Naive thymus-derived CD4-positive, alpha-beta T cell (primary cell): ENCODE measurements at regions not wholly inside any gene's neighbourhood (a gene's known extent, or its start where the extent isn't known, plus 50 kb on each side); places are given as distances from the start of the nearest gene placed in this dataset.

Experiments
- ATAC-seq: fragments of 150-1000 bp; cut with Tn5 transposase; 2 replicates; pipeline ENCODE4 v1.10.0; 2021; ENCODE audit warnings: mild to moderate bottlenecking, moderate library complexity
- CTCF ChIA-PET: fragments of 350-600 bp; sonication (Branson Sonifier 250); formaldehyde crosslinking; loops from one replicate; lab custom pipeline; 2021; ENCODE audit warnings: antibody characterized with exemption; lab: Charles Lee
- POLR2A ChIA-PET: fragments of 350-600 bp; sonication (Branson Sonifier 250); formaldehyde crosslinking; loops from one replicate; lab custom pipeline; 2021; ENCODE audit warnings: antibody characterized with exemption, inconsistent platforms; lab: Charles Lee
- DNase-seq, 9 donors: peaks; one replicate each; pipeline versions ENCODE4 v3.0.0 to v3.0.0-alpha.2; 2020 to 2022; ENCODE audit warnings: mixed read lengths in 1 of 9
- H3K27ac ChIP-seq: one replicate; pipeline ENCODE4 v1.7.0; 2013; ENCODE audit warnings: mild to moderate bottlenecking, low read depth, low read length, moderate library complexity
- H3K27me3 ChIP-seq, 2 donors: one replicate each; pipeline ENCODE4 v1.7.0; 2013; ENCODE audit warnings: low read length in 2 of 2, mild to moderate bottlenecking in 2 of 2, moderate library complexity in 2 of 2; ENCODE audit not compliant: control insufficient read depth in 2 of 2, insufficient read depth in 2 of 2
- H3K36me3 ChIP-seq, 3 experiments: 1 replicate in 2 of 3; 2 replicates in 1 of 3; pipeline ENCODE4 v1.7.0; 2013; ENCODE audit warnings: low read length in 3 of 3, mild to moderate bottlenecking in 3 of 3, moderate library complexity in 1 of 3; ENCODE audit not compliant: insufficient read depth in 3 of 3, control insufficient read depth in 2 of 3
- H3K4me1 ChIP-seq, 2 donors: one replicate each; pipeline ENCODE4 v1.7.0; 2013; ENCODE audit warnings: low read length in 2 of 2, mild to moderate bottlenecking in 2 of 2, moderate library complexity in 1 of 2; ENCODE audit not compliant: control insufficient read depth in 2 of 2, insufficient read depth in 2 of 2
- H3K4me3 ChIP-seq: 2 replicates; pipeline ENCODE4 v1.7.0; 2013; ENCODE audit warnings: mild to moderate bottlenecking, low read length
- H3K9me3 ChIP-seq, 3 experiments: 1 replicate in 2 of 3; 2 replicates in 1 of 3; pipeline ENCODE4 v1.7.0; 2013; ENCODE audit warnings: low read length in 3 of 3; ENCODE audit not compliant: control insufficient read depth in 2 of 3
- H3K27ac Mint-ChIP-seq, 9 donors: one replicate each; pipeline ENCODE4 v1.8.0; 2020 to 2022; ENCODE audit warnings: mixed read lengths in 9 of 9, mild to moderate bottlenecking in 8 of 9, moderate library complexity in 5 of 9, inconsistent platforms in 2 of 9
- H3K27me3 Mint-ChIP-seq, 5 donors: one replicate each; pipeline ENCODE4 v1.8.0; 2021 to 2022; ENCODE audit warnings: mixed read lengths in 5 of 5, mild to moderate bottlenecking in 1 of 5
- H3K36me3 Mint-ChIP-seq, 5 donors: one replicate each; pipeline ENCODE4 v1.8.0; 2020 to 2022; ENCODE audit warnings: mixed read lengths in 5 of 5, mild to moderate bottlenecking in 3 of 5, inconsistent platforms in 1 of 5
- H3K4me1 Mint-ChIP-seq, 7 donors: one replicate each; pipeline ENCODE4 v1.8.0; 2020 to 2022; ENCODE audit warnings: mixed read lengths in 7 of 7, mild to moderate bottlenecking in 3 of 7, inconsistent platforms in 1 of 7
- H3K4me3 Mint-ChIP-seq, 10 donors: one replicate each; pipeline ENCODE4 v1.8.0; 2020 to 2022; ENCODE audit warnings: mild to moderate bottlenecking in 10 of 10, mixed read lengths in 10 of 10, moderate library complexity in 6 of 10, inconsistent platforms in 2 of 10
- H3K9me3 Mint-ChIP-seq, 11 donors: one replicate each; pipeline ENCODE4 v1.8.0; 2020 to 2022; ENCODE audit warnings: mixed read lengths in 11 of 11, mild to moderate bottlenecking in 4 of 11, inconsistent platforms in 1 of 11, moderate library complexity in 1 of 11
- intact Hi-C, 2 donors: fragments of 100-400 bp; cut with micrococcal nuclease; formaldehyde crosslinking; loops; one replicate each; pipeline ENCODE4 v1.15.1; 2023

- no peaks in the 10 kb centered on the region for H3K4me1 ChIP-seq
- Mint-ChIP-seq H3K27ac (peak overlapping the region in 1 of 9 donors; percentile 19), H3K36me3 (peaks cover 0 to 6% (median 0%) of the 10 kb centered on the region in 5 donors), H3K9me3 (peaks cover 3 to 25% (median 9%) of the 10 kb centered on the region in 11 donors), H3K27me3 (no peaks in the 10 kb centered on the region), H3K4me3 (no peak overlapping the region), H3K4me1 (peaks cover 2 to 14% (median 9%) of the 10 kb centered on the region in 7 donors)
- no peak overlapping the region for H3K4me3 ChIP-seq
- POLR2A ChIA-PET = interaction anchor here (0.7 kb wide), 1 partner anchor 122 kb away, joined by 3 read pairs; no protein-coding TSS in a partner anchor
- no peaks in the 10 kb centered on the region for H3K9me3 ChIP-seq
- CTCF ChIA-PET = no interaction called here
- no peaks in the 10 kb centered on the region for H3K36me3 ChIP-seq
- DNase-seq (no peak), ATAC-seq (no peak)
- H3K27me3 ChIP-seq = no peaks in the 10 kb centered on the region
- intact Hi-C loops = no loop called here
- no peak overlapping the region for H3K27ac ChIP-seq
Measured at GRCh38 chr1:207214453-207214852, 107.0 kb upstream of the CD55 start.

GRCh38 chr1:207217778-207218511 is 103.5 kb upstream of the CD55 start:
- Mint-ChIP-seq H3K4me3 (no peak overlapping the region), H3K9me3 (peaks cover 0 to 13% (median 6%) of the 10 kb centered on the region in 11 donors), H3K4me1 (peaks cover 2 to 14% (median 9%) of the 10 kb centered on the region in 7 donors), H3K36me3 (peaks cover 0 to 6% (median 0%) of the 10 kb centered on the region in 5 donors), H3K27me3 (no peaks in the 10 kb centered on the region), H3K27ac (peak overlapping the region in 1 of 9 donors; percentile 79)
- Histone ChIP-seq H3K4me1 (no peaks in the 10 kb centered on the region), H3K27ac (no peak overlapping the region), H3K4me3 (no peak overlapping the region), H3K9me3 (no peaks in the 10 kb centered on the region), H3K27me3 (no peaks in the 10 kb centered on the region), H3K36me3 (no peaks in the 10 kb centered on the region)
- POLR2A ChIA-PET = no interaction called here
- no peak for DNase-seq
- no peak for ATAC-seq
- CTCF ChIA-PET = no interaction called here
- intact Hi-C loops = no loop called here

DNA sequence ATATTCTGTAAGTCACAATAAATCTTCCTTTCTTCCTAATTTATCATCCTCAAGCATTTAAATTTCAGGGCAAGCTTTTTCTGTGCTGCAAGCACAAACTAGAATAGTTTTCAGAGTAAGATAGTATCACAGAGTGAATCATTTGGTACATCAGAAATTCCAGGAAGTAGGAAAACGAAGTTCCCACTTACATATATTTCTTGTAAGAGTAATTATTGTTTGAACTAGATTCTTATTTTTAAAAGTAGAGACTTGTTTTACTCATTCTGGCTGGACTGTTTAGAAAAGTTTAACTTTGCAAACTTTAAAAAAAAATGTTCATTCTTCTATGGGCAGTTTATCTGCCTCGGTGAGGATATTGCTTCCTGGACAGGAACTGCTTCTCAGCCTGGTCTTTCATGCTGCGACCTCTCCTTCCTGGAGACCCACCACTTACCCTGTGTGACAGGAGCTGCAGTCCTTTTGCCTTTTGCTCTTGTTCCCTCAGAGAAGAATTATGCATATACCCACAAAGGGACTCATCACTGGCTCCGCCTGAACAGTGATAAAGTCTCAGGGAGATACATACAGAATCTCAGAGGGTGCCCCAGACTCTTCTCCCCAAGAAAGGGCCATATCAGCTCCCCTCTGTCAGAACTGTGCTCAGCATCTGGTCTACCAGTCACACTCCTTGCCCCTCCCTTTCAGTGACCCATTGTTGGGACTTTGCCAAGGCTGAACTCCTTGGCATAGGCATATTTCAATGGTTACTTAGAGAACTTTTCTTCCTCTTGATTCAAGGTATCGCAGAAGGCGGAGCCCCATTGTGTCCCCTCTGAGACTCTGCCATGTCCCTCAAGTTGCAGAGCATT is 102.7 kb upstream of the CD55 start:
- Histone ChIP-seq H3K4me1 (no peaks in the 10 kb centered on the region), H3K36me3 (no peaks in the 10 kb centered on the region), H3K27ac (no peak overlapping the region), H3K9me3 (no peaks in the 10 kb centered on the region), H3K27me3 (no peaks in the 10 kb centered on the region), H3K4me3 (no peak overlapping the region)
- CTCF ChIA-PET = no interaction called here
- Mint-ChIP-seq H3K27ac (peak overlapping the region in 2 of 9 donors; percentile 38 to 79), H3K9me3 (peaks cover 0 to 13% (median 6%) of the 10 kb centered on the region in 11 donors), H3K27me3 (peaks cover 0 to 4% (median 0%) of the 10 kb centered on the region in 5 donors), H3K4me3 (no peak overlapping the region), H3K4me1 (peaks cover 2 to 14% (median 9%) of the 10 kb centered on the region in 7 donors), H3K36me3 (peaks cover 0 to 6% (median 0%) of the 10 kb centered on the region in 5 donors)
- POLR2A ChIA-PET = no interaction called here
- intact Hi-C loops = no loop called here
- no peak for DNase-seq
- no peak for ATAC-seq

- peaks cover 0 to 2% (median 0%) of the 10 kb centered on the region in 11 donors for H3K9me3 Mint-ChIP-seq
- H3K27me3 Mint-ChIP-seq = peaks cover 0 to 5% (median 0%) of the 10 kb centered on the region in 5 donors
- no peaks in the 10 kb centered on the region for H3K4me1 ChIP-seq
- POLR2A ChIA-PET = interaction anchor here (0.6 to 1.2 kb wide), 3 partner anchors 101 to 545 kb away, joined by 3 to 4 read pairs (median 3); partner anchors contain the start of gene CD55
- no peak overlapping the region for H3K27ac ChIP-seq
- no peaks in the 10 kb centered on the region for H3K27me3 ChIP-seq
- no peaks in the 10 kb centered on the region for H3K36me3 ChIP-seq
- H3K36me3 Mint-ChIP-seq = no peaks in the 10 kb centered on the region
- ATAC-seq = no peak
- H3K9me3 ChIP-seq = no peaks in the 10 kb centered on the region
- H3K4me1 Mint-ChIP-seq = peaks cover 2 to 14% (median 9%) of the 10 kb centered on the region in 7 donors
- no peak overlapping the region for H3K4me3 Mint-ChIP-seq
- intact Hi-C loops = no loop called here
- no peak overlapping the region for H3K27ac Mint-ChIP-seq
- no peak for DNase-seq
- CTCF ChIA-PET = no interaction called here
- no peak overlapping the region for H3K4me3 ChIP-seq
Measured at GRCh38 chr1:207219979-207220889, 101.2 kb upstream of the CD55 start.

DNA sequence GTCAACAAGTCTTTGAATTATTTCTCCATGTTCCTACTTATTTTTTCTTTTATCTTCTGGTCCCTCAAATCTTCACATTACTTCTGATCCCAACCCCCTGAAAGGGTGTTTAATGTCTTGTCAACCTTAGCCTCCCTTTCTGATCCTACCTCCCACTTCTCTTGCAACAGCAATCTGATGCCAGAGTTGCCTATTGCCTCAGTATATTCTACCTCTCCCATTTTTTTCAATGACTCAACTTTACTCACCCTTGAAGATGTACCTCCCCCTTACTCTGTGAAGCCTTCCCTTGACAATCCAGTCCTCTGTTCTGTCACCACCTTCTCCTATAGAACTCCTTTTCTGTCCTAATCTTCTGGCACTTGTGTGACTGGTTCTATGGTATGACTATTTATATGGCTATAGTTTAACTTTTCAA is 99.5 kb upstream of the CD55 start:
- Histone ChIP-seq H3K9me3 (no peaks in the 10 kb centered on the region), H3K4me1 (no peaks in the 10 kb centered on the region), H3K4me3 (no peak overlapping the region), H3K36me3 (no peaks in the 10 kb centered on the region), H3K27me3 (no peaks in the 10 kb centered on the region), H3K27ac (no peak overlapping the region)
- ChIA-PET POLR2A (interaction anchor here (0.9 to 1.0 kb wide), 3 partner anchors 15 to 121 kb away, joined by 3 to 4 read pairs (median 3); no protein-coding TSS in a partner anchor), CTCF (no interaction called here)
- peaks cover 0 to 8% (median 0%) of the 10 kb centered on the region in 5 donors for H3K27me3 Mint-ChIP-seq
- no peak overlapping the region for H3K4me3 Mint-ChIP-seq
- intact Hi-C loops = no loop called here
- H3K9me3 Mint-ChIP-seq = peaks cover 0 to 5% (median 0%) of the 10 kb centered on the region in 11 donors
- H3K27ac Mint-ChIP-seq = peak overlapping the region in 1 of 9 donors; percentile 8
- peaks cover 2 to 14% (median 9%) of the 10 kb centered on the region in 7 donors for H3K4me1 Mint-ChIP-seq
- no peaks in the 10 kb centered on the region for H3K36me3 Mint-ChIP-seq
- ATAC-seq (no peak), DNase-seq (no peak)

GRCh38 chr1:207223162-207223561 is 98.3 kb upstream of the CD55 start:
- no peak overlapping the region for H3K4me3 ChIP-seq

More at GRCh38 chr1:207223162-207223561, 98.3 kb upstream of the CD55 start:
- H3K27me3 Mint-ChIP-seq = peaks cover 0 to 8% (median 0%) of the 10 kb centered on the region in 5 donors
- H3K4me3 Mint-ChIP-seq = no peak overlapping the region
- peak overlapping the region in 1 of 9 donors; percentile 13 for H3K27ac Mint-ChIP-seq
- ChIA-PET POLR2A (interaction anchor here (0.7 kb wide), 1 partner anchor 29 kb away, joined by 3 read pairs; no protein-coding TSS in a partner anchor), CTCF (no interaction called here)
- no peaks in the 10 kb centered on the region for H3K36me3 Mint-ChIP-seq
- DNase-seq (no peak), ATAC-seq (no peak)
- H3K4me1 Mint-ChIP-seq = peaks cover 2 to 9% (median 6%) of the 10 kb centered on the region in 7 donors
- no peaks in the 10 kb centered on the region for H3K9me3 ChIP-seq
- H3K27me3 ChIP-seq = no peaks in the 10 kb centered on the region
- no peaks in the 10 kb centered on the region for H3K36me3 ChIP-seq
- intact Hi-C loops = no loop called here
- H3K4me1 ChIP-seq = no peaks in the 10 kb centered on the region
- H3K9me3 Mint-ChIP-seq = peaks cover 0 to 5% (median 0%) of the 10 kb centered on the region in 11 donors
- H3K27ac ChIP-seq = no peak overlapping the region
